GM18909 (cell line): ENCODE measurements at regions not wholly inside any gene's neighbourhood (a gene's known extent, or its start where the extent isn't known, plus 50 kb on each side); places are given as distances from the start of the nearest gene placed in this dataset.
A peak's percentile ranks its signal among the peaks of the same experiment; 100 is the strongest.
"Not testable (repeated sequence)": the region's sequence is repeated elsewhere in the genome, so short reads cannot be mapped to it uniquely, and the experiment has no call there.

Experiments
- ATAC-seq: cut with Tn5 transposase; IDR thresholded peaks from one replicate; pipeline ENCODE4 v1.9.1; 2021; ENCODE audit warnings: mild to moderate bottlenecking; ENCODE audit not compliant: unreplicated experiment, poor library complexity

DNA sequence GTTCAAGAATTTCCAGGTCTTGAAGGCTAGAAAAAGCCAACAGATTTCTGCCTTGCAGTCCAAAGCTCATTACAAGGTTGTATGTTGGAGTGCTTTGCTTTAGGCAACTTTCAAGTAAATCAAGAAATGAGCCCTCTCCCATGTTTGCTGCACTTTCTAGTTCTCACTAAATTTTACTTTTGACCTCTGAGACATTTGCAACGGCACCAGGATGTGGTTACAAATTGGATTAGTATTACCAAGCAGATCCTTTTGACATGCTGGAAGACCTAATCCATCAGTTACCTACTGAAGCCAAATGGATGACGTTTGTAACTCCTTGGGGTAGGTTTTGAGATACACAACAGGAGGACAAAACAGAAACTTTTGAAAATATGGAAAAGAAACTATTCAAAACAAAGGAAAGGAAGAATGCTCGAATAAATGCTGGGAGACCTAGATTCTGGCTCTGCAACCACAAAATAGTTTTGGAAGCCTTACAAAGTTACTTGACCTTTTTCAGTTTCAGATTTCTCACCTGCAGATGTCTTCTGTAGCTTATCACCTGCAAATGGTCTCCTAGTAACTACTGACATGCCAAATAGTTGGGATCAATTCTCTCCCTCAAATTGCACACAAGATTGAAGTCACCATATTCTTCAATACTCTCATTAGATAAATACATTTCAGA lies 251.7 kb upstream of the ADGRL2 start:
- peak; percentile 55 for ATAC-seq

DNA sequence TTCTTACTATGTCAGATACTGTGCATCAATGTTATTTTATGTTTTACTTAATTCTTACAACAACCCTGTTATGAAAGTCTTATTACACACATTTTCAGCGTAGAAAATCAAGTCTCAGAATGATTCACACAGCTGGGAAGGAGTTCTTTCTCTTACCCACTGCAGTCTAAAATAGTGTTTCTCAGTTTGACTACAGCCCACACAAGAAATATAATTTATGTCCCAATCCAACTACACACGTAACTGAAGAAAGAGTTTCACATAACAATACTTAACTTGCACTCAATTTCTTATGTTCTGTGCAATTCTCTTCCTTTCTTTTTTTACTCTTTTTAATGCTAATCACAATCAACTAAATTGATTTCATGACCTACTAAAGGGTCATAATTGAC lies 252.8 kb upstream of the ADGRL2 start:
- ATAC-seq = peak; percentile 62

- no peak for ATAC-seq
Observed at GRCh38 chr1:81547261-81547911, 253.3 kb upstream of the ADGRL2 start.

- no peak for ATAC-seq
Observed at GRCh38 chr1:81545734-81546133, 255.0 kb upstream of the ADGRL2 start.

DNA sequence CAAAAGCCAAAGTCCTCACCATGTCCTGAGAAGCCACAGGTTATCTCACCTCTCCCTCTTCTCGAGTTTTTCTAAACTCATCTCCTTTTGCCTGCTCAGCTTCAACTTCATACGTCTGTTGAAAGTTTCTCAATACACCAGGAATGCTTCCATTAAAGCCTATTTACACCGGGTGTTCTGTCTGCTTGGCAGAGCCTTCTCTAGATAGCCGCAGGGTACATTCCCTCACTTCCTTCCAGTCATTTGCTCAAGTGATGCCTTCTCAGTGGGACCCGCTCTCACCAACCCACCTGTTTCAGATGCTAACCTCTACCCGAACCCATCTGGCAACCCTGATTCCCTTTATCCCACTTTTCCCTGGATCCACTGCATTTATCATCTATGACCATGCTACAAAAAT lies 257.0 kb upstream of the ADGRL2 start:
- ATAC-seq = no peak

DNA sequence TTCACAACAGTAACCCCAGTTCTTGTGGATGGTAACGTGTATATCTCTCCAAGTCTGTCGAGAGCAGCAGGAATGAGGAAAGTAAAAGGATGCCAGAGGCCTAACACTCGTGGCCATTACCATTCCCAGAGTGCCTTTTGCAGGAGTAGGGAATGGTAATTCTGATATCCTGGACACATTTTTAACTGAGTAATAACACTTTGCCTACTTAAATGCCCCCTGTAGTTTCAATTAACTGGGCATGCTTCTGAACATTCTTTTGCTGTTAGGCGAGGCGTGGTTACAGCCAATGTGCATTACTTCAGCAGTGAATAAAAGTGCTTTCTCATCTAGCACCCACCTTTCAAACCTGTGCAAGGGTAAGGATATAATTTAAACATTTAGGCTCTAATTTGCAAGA lies 258.5 kb upstream of the ADGRL2 start:
- no peak for ATAC-seq

GRCh38 chr1:81540216-81540615 lies 260.5 kb upstream of the ADGRL2 start:
- no peak for ATAC-seq

DNA sequence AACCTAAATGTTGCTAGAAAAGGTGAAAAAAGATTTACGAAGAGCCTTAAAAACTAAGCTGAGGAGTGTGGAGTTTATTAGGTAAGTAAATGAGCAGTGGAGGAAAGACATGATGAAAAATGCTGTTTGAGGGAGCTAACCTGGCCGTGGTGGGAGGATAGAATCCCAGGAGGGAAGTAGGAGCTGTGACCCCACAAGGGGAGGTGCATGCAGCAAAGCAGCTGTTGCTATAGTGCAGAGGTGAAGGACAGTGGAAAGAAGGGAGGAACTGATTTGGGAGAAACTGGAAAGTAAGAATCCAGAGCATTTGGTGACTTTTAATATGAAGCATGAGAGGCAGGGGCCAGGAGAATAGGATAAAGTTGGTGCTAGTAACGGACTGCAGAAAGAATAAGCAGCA lies 271.7 kb upstream of the ADGRL2 start:
- ATAC-seq = no peak

- ATAC-seq = no peak
Observed at GRCh38 chr1:81525085-81525484, 275.6 kb upstream of the ADGRL2 start.

DNA sequence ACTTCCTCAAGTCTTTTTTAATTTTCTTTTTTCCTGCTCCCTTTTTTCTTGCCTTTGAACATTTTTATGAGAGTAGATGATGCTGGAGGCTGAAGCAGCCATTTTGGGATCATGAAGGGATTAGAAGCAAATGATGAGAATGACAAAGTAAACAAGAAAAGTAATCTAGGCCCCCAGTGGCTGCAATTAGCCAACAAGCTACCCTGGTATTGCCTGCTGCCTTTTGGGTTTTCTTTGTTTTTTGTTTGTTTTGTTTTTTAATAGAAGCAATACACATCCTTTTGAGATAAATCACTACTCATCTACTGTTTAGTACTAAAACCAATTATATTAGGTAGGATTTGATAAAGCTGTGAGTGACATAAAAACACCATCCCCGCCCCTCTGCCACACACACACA lies 280.7 kb upstream of the ADGRL2 start:
- ATAC-seq = no peak

- no peak for ATAC-seq
Observed at GRCh38 chr1:81517987-81518386, 282.7 kb upstream of the ADGRL2 start.

DNA sequence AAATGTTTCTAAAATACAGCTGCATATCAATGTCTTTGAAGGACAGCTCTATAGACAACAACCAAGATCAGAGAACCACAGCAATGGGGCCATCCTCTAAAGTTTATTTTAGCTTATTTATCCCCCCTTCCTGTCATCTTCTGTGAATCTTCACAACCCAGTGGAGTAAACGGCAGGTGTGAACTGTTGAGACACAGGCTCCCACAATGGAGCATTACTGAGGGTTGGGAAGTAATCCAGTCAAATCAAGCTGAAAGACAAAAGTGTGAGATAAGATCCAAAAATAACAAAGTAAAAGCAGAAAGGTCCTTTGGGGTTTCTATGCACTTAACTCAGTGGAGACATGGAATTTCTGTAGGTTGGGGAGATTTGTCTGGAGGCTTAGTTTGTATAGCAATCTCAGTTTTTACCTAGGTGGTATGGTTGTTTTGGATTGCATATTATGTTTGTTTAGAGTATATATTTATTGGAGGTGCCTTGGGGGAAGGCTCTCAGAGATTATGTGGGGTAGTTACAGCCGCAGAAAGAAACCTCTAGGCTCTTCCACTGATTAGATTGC lies 286.9 kb upstream of the ADGRL2 start:
- ATAC-seq = no peak

DNA sequence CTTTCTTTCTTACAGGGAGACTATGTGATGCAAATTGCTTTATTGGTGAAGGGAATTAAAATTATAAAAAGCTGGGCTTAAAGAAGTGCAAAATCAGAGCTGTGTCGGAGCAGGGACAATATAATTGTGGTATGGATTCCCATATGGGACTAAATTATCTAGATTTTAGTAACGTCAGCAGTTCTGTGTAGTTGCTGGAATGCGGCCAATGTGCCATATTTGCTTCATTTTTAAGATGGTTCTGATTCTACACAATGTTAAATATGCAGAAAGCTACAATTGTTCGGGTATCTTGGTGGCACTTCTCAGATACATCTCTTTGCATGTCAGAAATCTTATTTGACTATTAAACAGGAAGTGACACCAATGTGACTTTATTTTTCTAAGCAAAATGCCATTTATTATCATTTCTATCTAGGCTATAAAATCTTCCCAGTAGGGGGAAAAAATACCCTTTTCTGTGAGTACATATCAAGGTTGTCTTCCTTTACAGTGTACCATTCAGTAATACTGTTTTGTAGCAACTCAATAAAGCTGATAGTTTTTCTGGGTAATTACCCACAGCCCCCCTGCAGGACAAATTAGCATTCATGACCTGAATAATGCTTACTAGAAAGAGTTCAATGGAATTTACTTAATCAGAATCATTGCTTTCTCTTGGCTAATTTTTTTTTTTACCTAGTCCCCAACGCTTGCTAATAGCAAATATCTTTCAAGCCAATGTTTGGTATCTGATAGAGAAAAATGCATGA lies 288.3 kb upstream of the ADGRL2 start:
- ATAC-seq = no peak

- no peak for ATAC-seq
Observed at GRCh38 chr1:81511281-81511680, 289.5 kb upstream of the ADGRL2 start.

GRCh38 chr1:81510701-81511100 lies 290.0 kb upstream of the ADGRL2 start:
- ATAC-seq = no peak

DNA sequence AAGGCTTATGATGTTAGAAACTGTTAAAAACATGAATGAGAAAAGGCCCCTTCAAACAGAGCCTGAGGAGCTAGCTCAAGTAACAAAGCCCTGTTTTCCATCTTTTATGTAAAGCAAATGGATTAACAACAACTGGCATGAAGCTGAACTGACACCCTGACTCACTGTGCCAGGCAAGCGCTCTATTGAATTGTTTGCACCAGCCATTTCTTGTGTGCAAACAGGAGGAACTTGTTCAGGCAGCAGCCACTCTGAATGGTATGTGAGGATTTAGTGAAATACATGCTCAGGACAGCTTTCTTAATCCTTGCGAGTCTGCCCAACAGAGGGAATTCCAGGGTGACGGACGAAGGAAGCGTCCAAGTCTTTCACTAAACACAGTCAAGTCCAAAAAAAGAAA lies 291.1 kb upstream of the ADGRL2 start:
- no peak for ATAC-seq

DNA sequence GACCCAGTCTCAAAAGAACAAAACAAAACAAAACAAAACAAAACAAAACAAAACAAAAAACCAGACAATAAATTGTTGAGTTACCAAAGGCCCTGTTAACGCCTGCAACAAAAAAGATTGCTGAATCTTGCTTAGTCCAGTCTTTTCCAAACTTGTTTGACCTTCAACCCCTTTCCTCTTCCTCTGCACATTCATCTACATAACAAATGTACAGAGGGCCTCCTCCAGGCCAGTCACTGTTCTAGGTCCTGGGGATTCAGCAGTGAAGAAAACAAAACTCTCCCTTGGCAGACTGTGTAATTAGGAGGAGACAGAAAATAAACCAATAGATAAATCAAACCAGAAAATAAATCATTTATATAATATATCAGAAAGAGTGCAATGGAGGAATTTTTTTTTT lies 294.0 kb upstream of the ADGRL2 start:
- ATAC-seq = no peak

DNA sequence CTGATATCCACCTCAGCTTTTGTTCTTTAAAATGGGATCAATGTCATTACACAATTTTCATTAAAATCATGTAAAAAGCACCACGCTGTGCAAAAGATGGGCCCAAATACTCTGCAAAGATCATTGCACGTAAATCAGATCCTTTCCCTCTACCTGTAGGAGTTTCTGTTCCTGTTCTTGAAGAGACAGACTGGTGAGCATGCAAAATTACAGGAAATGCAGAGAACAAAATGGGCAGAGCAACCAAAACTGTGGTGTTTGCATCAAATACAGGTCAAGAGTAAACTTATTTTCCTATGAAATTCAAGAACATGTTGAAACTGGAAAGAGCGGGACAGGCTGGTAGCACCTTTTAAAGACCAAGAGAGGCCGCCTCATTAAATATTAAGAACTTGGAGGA lies 294.9 kb upstream of the ADGRL2 start:
- peak; percentile 93 for ATAC-seq

- ATAC-seq = not testable (repeated sequence)
Observed at GRCh38 chr1:81504820-81505219, 295.9 kb upstream of the ADGRL2 start.

DNA sequence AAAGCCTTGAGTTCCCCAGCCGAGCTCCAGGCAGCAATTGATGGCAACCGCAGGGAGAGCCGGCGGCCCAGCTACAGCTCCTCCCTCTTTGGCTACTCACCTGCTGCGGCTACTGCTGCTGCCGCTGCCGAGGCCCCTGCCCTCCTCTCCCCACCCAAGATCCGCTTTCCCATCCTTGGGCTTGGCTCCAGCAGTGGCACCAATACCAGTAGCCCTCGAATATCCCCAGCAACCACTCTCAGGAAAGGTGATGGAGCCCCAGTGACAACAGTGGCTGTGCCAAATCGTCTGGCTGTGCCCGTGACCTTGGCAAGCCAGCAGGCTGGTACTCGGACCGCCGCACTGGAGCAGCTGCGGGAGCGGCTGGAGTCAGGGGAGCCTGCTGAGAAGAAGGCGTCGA lies 298.0 kb upstream of the ADGRL2 start:
- not testable (repeated sequence) for ATAC-seq

GRCh38 chr1:81501485-81501884 lies 299.2 kb upstream of the ADGRL2 start:
- not testable (repeated sequence) for ATAC-seq
